ENCODE measurements at regions not wholly inside any gene's neighbourhood (a gene's known extent, or its start where the extent isn't known, plus 50 kb on each side); places are given as distances from the start of the nearest gene placed in this dataset.

DNA sequence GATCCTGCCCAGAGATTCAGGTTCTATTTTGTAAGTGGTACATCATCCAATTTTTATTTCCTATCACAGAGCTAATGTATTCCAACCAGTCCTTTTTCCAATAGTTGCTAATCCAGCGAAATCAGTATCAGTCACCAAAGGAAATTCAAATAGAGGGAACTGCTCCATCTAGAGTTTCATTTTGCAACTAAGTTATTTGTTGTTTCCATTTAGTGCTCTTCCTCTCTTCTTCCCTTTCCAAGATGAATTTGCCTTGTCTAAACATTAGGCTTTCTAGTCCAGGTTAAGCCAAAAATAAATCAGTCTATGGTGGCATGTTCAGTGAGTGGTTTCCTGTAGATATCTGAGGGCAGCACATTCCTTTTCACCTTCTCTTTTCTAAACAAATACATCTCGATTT is 79.8 kb upstream of the SPATA31D4 start:
- no peak for DNase-seq

DNA sequence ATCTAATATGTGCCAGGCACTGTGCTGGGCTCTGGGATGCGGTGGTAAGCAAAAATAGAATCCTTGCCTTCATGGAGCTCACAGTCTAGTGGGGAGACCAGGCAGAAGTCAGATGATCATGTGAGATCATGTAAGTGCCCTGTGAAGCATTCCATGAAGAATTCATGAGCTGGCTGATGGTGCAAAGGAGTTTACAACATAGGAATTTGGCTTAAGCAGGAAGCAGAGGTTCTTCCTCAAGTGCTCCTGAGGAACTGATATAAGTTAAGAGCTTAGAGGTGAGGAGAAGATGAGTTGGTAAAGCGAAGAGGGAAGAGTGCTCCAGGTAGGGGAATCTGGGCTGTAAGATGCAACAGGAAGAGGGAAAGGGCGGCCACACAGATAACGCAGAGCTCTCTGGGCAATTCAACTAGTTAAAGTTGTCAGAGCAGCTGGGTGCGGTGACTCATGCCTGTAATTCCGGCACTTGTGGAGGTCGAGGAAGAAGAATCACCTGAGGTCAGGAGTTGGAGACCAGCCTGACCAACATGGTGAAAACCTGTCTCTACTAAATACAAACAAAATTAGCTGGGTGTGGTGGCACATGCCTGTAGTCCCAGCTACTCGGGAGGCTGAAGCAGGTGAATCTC is 78.5 kb upstream of the SPATA31D4 start:
- DNase-seq = no peak

- DNase-seq = no peak
Observed at GRCh38 chr9:81850724-81851123, 77.5 kb upstream of the SPATA31D4 start.

GRCh38 chr9:81851340-81851739 is 76.9 kb upstream of the SPATA31D4 start:
- DNase-seq = no peak

DNA sequence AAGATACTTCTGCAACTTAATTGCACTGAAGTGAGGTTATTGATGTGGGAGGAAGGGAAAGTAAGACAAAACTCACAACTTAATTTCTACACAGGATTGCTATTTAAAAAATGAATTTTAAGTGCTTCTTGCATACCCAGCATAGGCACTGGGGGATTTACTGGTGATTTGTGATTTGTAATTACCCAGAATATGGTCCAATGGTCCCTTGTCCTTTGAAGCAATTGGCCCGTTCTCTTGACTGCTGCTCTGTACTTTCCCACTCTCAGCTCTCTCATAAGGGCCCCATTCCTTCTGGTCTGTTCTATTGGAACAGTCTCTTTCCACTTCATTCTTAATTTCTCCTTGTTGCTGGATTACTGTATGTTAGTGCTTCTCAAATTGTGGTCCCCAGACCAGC is 75.4 kb upstream of the SPATA31D4 start:
- no peak for DNase-seq

GRCh38 chr9:81855538-81855937 is 72.7 kb upstream of the SPATA31D4 start:
- no peak for DNase-seq

- DNase-seq = no peak
Observed at GRCh38 chr9:81858657-81859430, 69.4 kb upstream of the SPATA31D4 start.

DNA sequence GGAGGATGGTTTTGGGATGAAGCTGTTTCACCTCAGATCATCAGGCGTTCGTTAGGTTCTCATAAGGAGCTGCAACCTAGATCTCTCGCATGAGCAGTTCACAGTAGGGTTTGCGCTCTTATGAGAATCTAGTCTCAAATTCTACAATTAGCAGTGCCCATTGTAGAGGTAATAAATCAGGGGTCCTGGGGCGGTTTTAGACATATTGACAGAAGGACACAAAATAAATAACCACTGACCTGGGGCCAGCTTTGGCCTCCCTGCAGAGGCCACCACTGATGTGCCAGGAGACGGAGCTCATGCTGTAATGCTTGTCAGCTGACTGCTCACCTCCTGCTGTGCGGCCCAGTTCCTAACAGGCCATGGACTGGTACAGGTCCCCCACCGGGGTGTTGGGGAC is 67.6 kb upstream of the SPATA31D4 start:
- DNase-seq = no peak

- DNase-seq = no peak
Observed at GRCh38 chr9:81861644-81862043, 66.6 kb upstream of the SPATA31D4 start.

- DNase-seq = no peak
Observed at GRCh38 chr9:81868145-81868544, 60.1 kb upstream of the SPATA31D4 start.

GRCh38 chr9:81871695-81872094 is 56.5 kb upstream of the SPATA31D4 start:
- no peak for DNase-seq

DNA sequence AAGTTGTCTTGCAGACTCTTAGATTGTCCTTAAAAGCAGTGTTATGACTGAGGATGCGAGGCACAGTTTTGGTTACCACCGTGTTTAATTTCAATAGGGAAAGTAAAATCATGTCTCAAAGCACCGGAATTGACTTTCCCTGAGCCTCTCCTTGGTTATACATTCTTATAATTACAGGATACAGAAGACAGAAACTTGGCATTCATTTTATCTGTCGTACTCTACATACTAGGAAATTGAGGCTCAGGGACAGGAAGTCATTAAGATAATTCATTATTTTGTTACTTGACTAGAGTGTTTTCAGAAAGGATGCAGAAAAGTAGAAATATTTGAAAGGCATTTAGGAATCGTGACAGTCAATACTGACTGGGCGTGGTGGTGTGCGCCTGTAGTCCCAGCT is 54.0 kb upstream of the SPATA31D4 start:
- DNase-seq = no peak

DNA sequence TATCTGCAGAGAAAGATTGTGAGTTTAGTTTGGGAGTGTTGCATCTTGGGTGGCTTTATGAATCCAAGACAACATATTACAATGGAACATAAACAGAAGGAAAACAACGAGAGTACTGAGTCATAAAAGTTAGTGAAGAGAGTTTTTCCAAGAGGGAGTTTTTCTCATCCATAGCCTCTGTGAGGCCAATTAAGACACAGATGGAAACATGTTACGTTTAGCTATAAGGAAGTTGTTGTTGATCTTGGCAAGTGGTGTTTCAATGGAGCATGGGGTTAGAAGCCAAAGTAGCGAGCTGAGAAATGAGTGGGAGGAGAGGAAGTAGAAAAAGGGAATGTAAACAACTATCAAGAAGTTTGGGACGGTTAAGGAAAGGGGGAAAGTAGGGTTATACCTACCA is 53.3 kb upstream of the SPATA31D4 start:
- DNase-seq = peak; percentile 39

- no peak for DNase-seq
Observed at GRCh38 chr9:81877047-81877446, 51.2 kb upstream of the SPATA31D4 start.
